GM19328 (cell line): ENCODE measurements at regions not wholly inside any gene's neighbourhood (a gene's known extent, or its start where the extent isn't known, plus 50 kb on each side); places are given as distances from the start of the nearest gene placed in this dataset.

Experiments
- ATAC-seq: cut with Tn5 transposase; IDR thresholded peaks from one replicate; pipeline ENCODE4 v1.9.1; 2021; ENCODE audit warnings: mild to moderate bottlenecking, moderate library complexity; ENCODE audit not compliant: unreplicated experiment

DNA sequence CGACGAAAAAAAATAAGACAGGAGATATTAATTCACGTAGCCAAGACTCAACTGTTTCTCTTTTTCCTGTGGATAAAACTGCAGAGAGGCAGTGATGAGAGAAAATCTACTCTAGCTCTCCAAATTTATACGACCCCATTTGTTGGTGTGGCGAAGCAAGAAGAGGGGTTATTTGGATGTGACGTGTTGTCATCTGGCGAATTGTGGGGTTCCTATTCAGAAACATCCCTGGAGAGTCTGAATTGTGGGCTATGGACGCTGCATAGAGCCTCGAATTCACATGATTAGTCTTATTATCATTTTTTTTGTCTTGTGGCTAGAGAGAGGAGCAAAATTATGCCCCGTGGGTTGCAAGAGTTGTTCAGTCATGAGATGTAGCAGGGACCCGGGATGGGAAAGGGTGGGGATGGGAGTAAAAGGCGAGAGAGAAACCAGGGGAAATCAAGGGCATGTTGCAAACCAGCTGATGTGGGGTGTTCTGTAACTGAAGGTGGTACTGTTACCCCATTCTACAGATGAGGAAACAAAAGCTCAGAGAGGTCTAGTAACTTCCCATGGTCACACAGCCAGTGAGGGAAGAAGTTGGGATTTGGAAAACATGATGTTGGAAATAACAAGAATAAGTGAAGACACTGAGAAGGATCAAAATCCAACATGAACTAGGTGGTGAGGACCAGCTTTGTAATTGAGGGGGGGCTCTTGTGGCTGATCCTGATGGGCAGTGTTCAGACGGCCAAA is 69.2 kb upstream of the SFMBT2 start:
- no peak for ATAC-seq

- no peak for ATAC-seq
Observed at GRCh38 chr10:7478727-7479457, 68.1 kb upstream of the SFMBT2 start.

DNA sequence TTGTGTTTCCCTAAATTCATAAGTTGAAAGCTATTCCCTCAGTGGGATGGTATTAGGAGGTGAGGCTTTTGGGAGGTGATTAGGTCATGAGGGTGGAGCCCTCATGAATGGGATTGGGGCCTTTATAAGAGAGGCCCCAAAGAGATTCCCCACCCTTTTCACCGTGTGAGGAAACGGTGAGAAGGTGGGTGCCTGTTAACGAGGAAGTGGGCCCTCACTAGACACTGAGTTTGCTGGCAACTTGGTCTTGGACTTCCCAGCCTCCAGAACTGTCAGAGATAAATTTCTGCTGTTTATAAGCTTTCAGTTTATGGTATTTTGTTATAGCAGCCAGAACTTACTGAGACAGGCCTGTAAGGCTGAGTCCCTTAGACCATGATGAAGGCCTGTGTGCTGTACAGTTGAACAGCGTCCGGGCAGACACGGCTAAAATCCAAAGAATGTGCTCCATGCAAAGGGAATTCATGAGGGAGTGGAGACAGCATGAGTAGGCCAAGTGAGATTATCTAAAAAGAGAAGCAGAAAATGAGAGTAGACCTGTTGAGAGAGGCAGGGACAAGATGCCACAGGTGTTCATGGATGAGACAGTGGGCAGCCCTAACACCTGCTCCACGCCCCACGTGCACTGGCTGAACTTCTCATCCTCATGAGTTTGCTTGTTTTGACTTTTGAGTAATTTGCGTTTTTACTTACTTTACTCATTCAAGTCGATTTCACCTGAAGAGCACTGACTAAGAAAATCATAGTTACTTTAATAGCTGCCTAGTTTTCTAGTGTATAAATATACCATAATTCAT is 66.9 kb upstream of the SFMBT2 start:
- ATAC-seq, result no peak

GRCh38 chr10:7475939-7476338 is 65.1 kb upstream of the SFMBT2 start:
- ATAC-seq, result no peak

- no peak for ATAC-seq
Observed at GRCh38 chr10:7475046-7475911, 64.4 kb upstream of the SFMBT2 start.

DNA sequence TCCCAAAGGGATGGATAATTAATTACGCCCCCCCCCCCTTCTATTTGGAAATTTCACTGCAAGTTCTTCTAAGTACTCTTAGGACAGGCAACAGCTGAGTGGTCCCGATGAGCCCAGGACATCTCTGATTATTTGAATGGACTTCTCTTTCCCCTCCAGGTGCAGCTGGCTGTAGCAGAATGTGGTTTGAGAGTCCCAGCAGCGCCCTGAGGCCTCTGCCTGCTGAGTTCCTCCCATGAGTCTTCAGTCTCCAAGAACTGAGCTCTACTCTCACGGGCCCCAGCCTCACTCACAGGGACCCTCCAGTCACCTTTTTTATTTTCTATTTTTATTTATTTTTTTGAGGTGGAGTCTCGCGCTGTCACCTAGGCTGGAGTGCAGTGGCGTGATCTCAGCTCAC is 63.6 kb upstream of the SFMBT2 start:
- ATAC-seq, result no peak

DNA sequence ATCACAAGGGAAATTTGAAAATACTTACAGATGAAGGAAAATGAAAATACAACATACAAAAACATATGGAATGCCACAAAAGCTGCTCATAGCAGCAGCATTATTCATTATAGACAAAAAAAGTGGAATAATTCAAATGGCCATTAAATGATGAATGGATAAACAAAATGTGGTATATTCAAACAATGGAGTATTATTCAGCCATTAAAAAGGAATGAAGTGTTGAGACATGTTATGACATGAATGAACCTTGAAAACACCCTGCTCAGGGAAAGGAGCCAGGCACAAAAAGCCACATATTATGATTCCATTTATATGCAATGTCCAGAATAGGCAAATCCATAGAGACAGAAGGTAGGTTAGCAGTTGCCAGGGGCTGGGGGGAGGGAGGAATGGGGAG is 62.6 kb upstream of the SFMBT2 start:
- ATAC-seq, result no peak

DNA sequence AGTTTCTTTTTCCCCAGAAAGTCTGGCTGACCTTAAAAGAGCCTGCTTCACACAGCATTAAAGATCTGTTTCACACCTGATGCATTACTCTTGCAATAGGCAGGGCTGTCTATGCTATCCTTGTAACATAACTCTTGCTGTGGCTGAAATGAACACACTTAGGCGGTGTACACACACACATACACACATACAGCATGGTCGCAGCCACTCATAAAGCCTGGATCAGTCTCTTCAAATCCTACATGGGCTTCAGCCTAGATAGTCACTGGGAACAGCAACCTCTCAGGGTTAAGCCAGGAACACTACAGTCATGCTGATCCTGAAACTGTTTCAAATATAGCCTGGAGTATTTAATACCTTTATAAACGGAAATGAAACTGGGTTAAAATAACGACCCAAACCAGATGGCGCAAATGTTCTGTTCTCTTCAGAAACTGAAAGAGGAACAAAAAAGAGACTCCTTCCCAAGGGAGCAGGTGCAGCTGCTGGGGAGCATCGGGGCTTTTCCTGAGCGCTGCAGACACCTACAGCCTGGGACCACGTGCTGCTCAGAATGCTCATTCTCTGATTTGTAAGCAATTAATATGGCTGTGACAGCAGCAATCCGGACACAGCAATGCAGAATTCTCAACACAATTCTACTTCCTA is 61.0 kb upstream of the SFMBT2 start:
- peak; percentile 86 for ATAC-seq

- ATAC-seq, result no peak
Observed at GRCh38 chr10:7470371-7470770, 59.5 kb upstream of the SFMBT2 start.

GRCh38 chr10:7467031-7467667 is 56.3 kb upstream of the SFMBT2 start:
- ATAC-seq, result no peak

GRCh38 chr10:7464691-7465090 is 53.9 kb upstream of the SFMBT2 start:
- no peak for ATAC-seq
